CD14-positive monocyte (primary cell): ENCODE measurements at regions not wholly inside any gene's neighbourhood (a gene's known extent, or its start where the extent isn't known, plus 50 kb on each side); places are given as distances from the start of the nearest gene placed in this dataset.

ENCODE experiments used
- DNase-seq, 3 donors: peaks; one replicate each; pipeline ENCODE4 v3.0.0-alpha.2; 2011 to 2022
- H2AFZ ChIP-seq: 2 replicates; pipeline ENCODE4 v1.6.0; 2012; ENCODE audit warnings: mild to moderate bottlenecking, low read depth, low read length, inconsistent platforms; ENCODE audit not compliant: insufficient read depth, poor library complexity, severe bottlenecking
- H3K27ac ChIP-seq, 2 donors: 1 replicate in 1 of 2; 2 replicates in 1 of 2; pipeline ENCODE4 v1.5.1; 2012 to 2013; ENCODE audit warnings: low read length in 2 of 2, control low read depth in 1 of 2, inconsistent platforms in 1 of 2, low read depth in 1 of 2, mild to moderate bottlenecking in 1 of 2
- H3K27me3 ChIP-seq, 2 donors: one replicate each; pipeline versions ENCODE4 v1.6.0 to v1.6.1; 2011 to 2013; ENCODE audit warnings: low read length in 2 of 2; ENCODE audit not compliant: control insufficient read depth in 2 of 2, insufficient read depth in 2 of 2
- H3K36me3 ChIP-seq, 2 donors: replicated peaks in 1 of 2; 1 replicate in 1 of 2; 2 replicates in 1 of 2; pipeline versions ENCODE4 v1.5.1 to v1.6.1; 2012 to 2013; ENCODE audit warnings: low read length in 2 of 2, control low read depth in 1 of 2, inconsistent platforms in 1 of 2, mild to moderate bottlenecking in 1 of 2; ENCODE audit not compliant: insufficient read depth in 2 of 2, control insufficient read depth in 1 of 2
- H3K4me1 ChIP-seq, 2 donors: 1 replicate in 1 of 2; 2 replicates in 1 of 2; pipeline versions ENCODE4 v1.5.1 to v1.6.1; 2012 to 2013; ENCODE audit warnings: low read length in 2 of 2, control low read depth in 1 of 2, inconsistent platforms in 1 of 2, mild to moderate bottlenecking in 1 of 2, moderate library complexity in 1 of 2; ENCODE audit not compliant: insufficient read depth in 2 of 2, control insufficient read depth in 1 of 2
- H3K4me2 ChIP-seq: replicated peaks from 2 replicates; pipeline ENCODE3; 2012; ENCODE audit warnings: low read length, moderate library complexity, mild to moderate bottlenecking; ENCODE audit not compliant: poor library complexity, severe bottlenecking; ENCODE audit errors: extremely low read depth
- H3K4me3 ChIP-seq, 3 experiments: fragments of 200-600 bp in 1 of 3; sonication (generic) in 1 of 3; replicated peaks in 1 of 3; 1 replicate in 2 of 3; 2 replicates in 1 of 3; pipeline ENCODE4 v1.5.1; 2011 to 2013; ENCODE audit warnings: low read length in 3 of 3, mild to moderate bottlenecking in 3 of 3, control low read depth in 2 of 3, low read depth in 2 of 3, inconsistent platforms in 1 of 3, moderate library complexity in 1 of 3
- H3K79me2 ChIP-seq: 2 replicates; pipeline ENCODE4 v1.6.0; 2012; ENCODE audit warnings: mild to moderate bottlenecking, control low read depth, inconsistent platforms, low read length, moderate library complexity; ENCODE audit not compliant: insufficient read depth
- H3K9ac ChIP-seq: 2 replicates; pipeline ENCODE4 v1.6.0; 2017; ENCODE audit warnings: low read length, mild to moderate bottlenecking; ENCODE audit not compliant: insufficient read depth, poor library complexity, severe bottlenecking
- H3K9me3 ChIP-seq, 2 donors: replicated peaks in 1 of 2; 1 replicate in 1 of 2; 2 replicates in 1 of 2; pipeline versions ENCODE4 v1.5.1 to v1.6.1; 2012 to 2013; ENCODE audit warnings: low read length in 2 of 2, control low read depth in 1 of 2; ENCODE audit not compliant: control insufficient read depth in 1 of 2, insufficient read depth in 1 of 2
- H4K20me1 ChIP-seq: 2 replicates; pipeline ENCODE4 v1.6.0; 2012; ENCODE audit warnings: mild to moderate bottlenecking, low read length, control low read depth, moderate library complexity; ENCODE audit not compliant: insufficient read depth
- H3K27ac Mint-ChIP-seq, 7 donors: one replicate each; pipeline ENCODE4 v1.8.0; 2020; ENCODE audit warnings: mild to moderate bottlenecking in 7 of 7, mixed read lengths in 7 of 7, moderate library complexity in 6 of 7, inconsistent platforms in 2 of 7
- H3K27me3 Mint-ChIP-seq, 3 donors: one replicate each; pipeline ENCODE4 v1.8.0; 2021 to 2022; ENCODE audit warnings: low read depth in 3 of 3, mild to moderate bottlenecking in 3 of 3, mixed read lengths in 3 of 3, moderate library complexity in 3 of 3, inconsistent platforms in 1 of 3
- H3K36me3 Mint-ChIP-seq, 2 donors: one replicate each; pipeline ENCODE4 v1.8.0; 2020; ENCODE audit warnings: mixed read lengths in 2 of 2, inconsistent platforms in 1 of 2, mild to moderate bottlenecking in 1 of 2
- H3K4me1 Mint-ChIP-seq: one replicate; pipeline ENCODE4 v1.8.0; 2020; ENCODE audit warnings: mild to moderate bottlenecking, mixed read lengths
- H3K4me3 Mint-ChIP-seq, 2 donors: one replicate each; pipeline ENCODE4 v1.8.0; 2020; ENCODE audit warnings: mild to moderate bottlenecking in 2 of 2, mixed read lengths in 2 of 2, moderate library complexity in 1 of 2
- H3K9me3 Mint-ChIP-seq, 7 donors: one replicate each; pipeline ENCODE4 v1.8.0; 2020 to 2022; ENCODE audit warnings: mixed read lengths in 7 of 7, mild to moderate bottlenecking in 6 of 7, moderate library complexity in 6 of 7, inconsistent platforms in 2 of 7
- WGBS: methylation state at CpG from one replicate; pipeline ENCODE4 v1.1.5; 2013; ENCODE audit warnings: missing lambda C conversion rate; ENCODE audit not compliant: insufficient coverage; 5-methylcytosine and 5-hydroxymethylcytosine counted together
- intact Hi-C, 2 donors: fragments of 100-400 bp; cut with micrococcal nuclease; formaldehyde crosslinking; loops; one replicate each; pipeline versions ENCODE4 v1.15.0 to v1.15.1; 2023
- TF ChIP-seq, protein P1 (sequence below): fragments of 200-600 bp; IDR thresholded peaks from one replicate; pipeline ENCODE4 v1.8.0; 2022; ENCODE audit warnings: antibody characterized with exemption, mild to moderate bottlenecking

DNA sequence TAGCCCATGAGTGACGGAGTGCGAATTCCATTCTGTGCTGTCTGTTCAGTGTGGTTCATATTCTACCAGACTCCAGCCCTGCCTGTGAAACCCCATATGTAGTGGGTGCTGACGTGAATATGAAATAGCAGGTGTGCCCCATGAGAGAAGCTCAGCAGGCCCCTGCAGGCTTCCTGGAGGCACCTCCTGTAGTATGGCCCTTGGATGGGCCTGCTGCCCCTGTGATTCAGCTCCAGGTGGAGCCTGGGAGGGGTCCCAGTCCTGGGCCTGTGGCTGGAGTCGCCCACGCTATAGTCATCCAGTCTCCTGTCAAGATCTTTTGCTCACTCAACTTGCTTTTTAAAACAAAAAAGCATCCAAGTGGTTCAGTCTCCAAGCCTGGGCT lies 125.5 kb downstream of the GLI2 start:
- WGBS: 97% methylated on average over 5 of the region's 5 CpGs
- intact Hi-C loops: no loop called here
- H3K4me1 Mint-ChIP-seq: no peaks in the 10 kb centered on the region

DNA sequence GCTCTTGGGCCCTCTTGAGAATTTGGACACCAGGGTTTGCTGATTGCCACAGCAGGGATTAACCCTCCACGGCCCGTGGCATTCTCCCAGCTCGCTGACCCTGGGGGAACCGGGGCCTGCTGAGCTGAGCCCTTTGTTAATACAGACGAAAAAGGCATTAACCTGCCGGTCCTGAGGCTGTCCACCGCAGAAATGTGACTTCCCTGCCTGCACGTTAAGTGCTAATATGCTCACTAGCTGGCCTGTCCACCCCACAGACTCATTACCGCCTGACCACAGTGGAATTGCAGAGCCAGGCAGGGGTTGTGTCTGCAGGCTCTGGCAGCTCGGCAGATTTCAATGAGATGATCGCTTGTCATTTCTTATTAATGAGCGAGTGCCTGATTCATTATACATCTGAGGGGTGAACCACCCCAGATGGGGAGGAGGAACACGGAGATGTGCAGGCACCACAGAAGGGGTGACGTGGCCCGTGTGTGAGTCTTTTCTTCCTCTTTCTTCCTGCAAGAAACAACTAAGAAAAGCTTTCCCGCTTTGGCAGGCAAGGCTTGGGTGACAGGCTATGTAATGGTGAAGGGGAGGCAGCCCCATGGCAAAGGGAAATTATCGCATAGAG lies 126.0 kb downstream of the GLI2 start:
- H3K27me3 Mint-ChIP-seq: peaks cover 9 to 15% (median 12%) of the 10 kb centered on the region in 3 donors
- Histone ChIP-seq H3K27me3 (peaks cover 0 to 5% of the 10 kb centered on the region in 2 donors), H3K4me2 (no peak overlapping the region), H4K20me1 (no peaks in the 10 kb centered on the region), H3K9ac (no peak overlapping the region), H3K9me3 (no peaks in the 10 kb centered on the region), H2AFZ (no peak overlapping the region), H3K36me3 (no peaks in the 10 kb centered on the region), H3K79me2 (no peaks in the 10 kb centered on the region), H3K27ac (no peak overlapping the region), H3K4me3 (no peak overlapping the region), H3K4me1 (no peaks in the 10 kb centered on the region)
- no peaks in the 10 kb centered on the region for H3K36me3 Mint-ChIP-seq
- no peak overlapping the region for H3K27ac Mint-ChIP-seq
- TF ChIP-seq, protein P1, sequence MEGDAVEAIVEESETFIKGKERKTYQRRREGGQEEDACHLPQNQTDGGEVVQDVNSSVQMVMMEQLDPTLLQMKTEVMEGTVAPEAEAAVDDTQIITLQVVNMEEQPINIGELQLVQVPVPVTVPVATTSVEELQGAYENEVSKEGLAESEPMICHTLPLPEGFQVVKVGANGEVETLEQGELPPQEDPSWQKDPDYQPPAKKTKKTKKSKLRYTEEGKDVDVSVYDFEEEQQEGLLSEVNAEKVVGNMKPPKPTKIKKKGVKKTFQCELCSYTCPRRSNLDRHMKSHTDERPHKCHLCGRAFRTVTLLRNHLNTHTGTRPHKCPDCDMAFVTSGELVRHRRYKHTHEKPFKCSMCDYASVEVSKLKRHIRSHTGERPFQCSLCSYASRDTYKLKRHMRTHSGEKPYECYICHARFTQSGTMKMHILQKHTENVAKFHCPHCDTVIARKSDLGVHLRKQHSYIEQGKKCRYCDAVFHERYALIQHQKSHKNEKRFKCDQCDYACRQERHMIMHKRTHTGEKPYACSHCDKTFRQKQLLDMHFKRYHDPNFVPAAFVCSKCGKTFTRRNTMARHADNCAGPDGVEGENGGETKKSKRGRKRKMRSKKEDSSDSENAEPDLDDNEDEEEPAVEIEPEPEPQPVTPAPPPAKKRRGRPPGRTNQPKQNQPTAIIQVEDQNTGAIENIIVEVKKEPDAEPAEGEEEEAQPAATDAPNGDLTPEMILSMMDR: no peak
- H3K4me3 Mint-ChIP-seq: no peak overlapping the region
- no peaks in the 10 kb centered on the region for H3K9me3 Mint-ChIP-seq
- no peak for DNase-seq
- 91% methylated on average over 8 of the region's 17 CpGs for WGBS
- no peaks in the 10 kb centered on the region for H3K4me1 Mint-ChIP-seq
- intact Hi-C loops: no loop called here

More for the DNA sequence above, 125.5 kb downstream of the GLI2 start:
- H3K4me3 ChIP-seq: no peak overlapping the region
- no peaks in the 10 kb centered on the region for H4K20me1 ChIP-seq
- no peak overlapping the region for H3K9ac ChIP-seq
- H3K27me3 ChIP-seq: peaks cover 0 to 3% of the 10 kb centered on the region in 2 donors
- H3K9me3 Mint-ChIP-seq: no peaks in the 10 kb centered on the region
- no peak overlapping the region for H2AFZ ChIP-seq
- no peak overlapping the region for H3K27ac Mint-ChIP-seq
- no peaks in the 10 kb centered on the region for H3K36me3 Mint-ChIP-seq
- no peaks in the 10 kb centered on the region for H3K79me2 ChIP-seq
- H3K36me3 ChIP-seq: no peaks in the 10 kb centered on the region
- no peak overlapping the region for H3K4me2 ChIP-seq
- H3K27ac ChIP-seq: no peak overlapping the region
- TF ChIP-seq, protein P1: no peak
- H3K9me3 ChIP-seq: no peaks in the 10 kb centered on the region
- peaks cover 5 to 10% (median 7%) of the 10 kb centered on the region in 3 donors for H3K27me3 Mint-ChIP-seq
- H3K4me3 Mint-ChIP-seq: no peak overlapping the region
- H3K4me1 ChIP-seq: no peaks in the 10 kb centered on the region
- no peak for DNase-seq
